Activated CD4-positive, alpha-beta T cell treated with anti-CD3 and anti-CD28 coated beads for 48 hours (primary cell): ENCODE measurements at regions not wholly inside any gene's neighbourhood (a gene's known extent, or its start where the extent isn't known, plus 50 kb on each side); places are given as distances from the start of the nearest gene placed in this dataset.
"Not testable (repeated sequence)": the region's sequence is repeated elsewhere in the genome, so short reads cannot be mapped to it uniquely, and the experiment has no call there.

ENCODE experiments used
- DNase-seq: peaks from one replicate; pipeline ENCODE4 v3.0.0-alpha.2; 2020

GRCh38 chr7:80082213-80082612 lies 52.4 kb upstream of the GNAI1 start:
- DNase-seq = no peak

GRCh38 chr7:80078886-80079285 lies 55.7 kb upstream of the GNAI1 start:
- no peak for DNase-seq

GRCh38 chr7:80078159-80078731 lies 56.4 kb upstream of the GNAI1 start:
- peak; percentile 38 for DNase-seq

GRCh38 chr7:80070391-80070790 lies 64.2 kb upstream of the GNAI1 start:
- DNase-seq = no peak

- no peak for DNase-seq
These were observed 68.0 kb upstream of the GNAI1 start for GRCh38 chr7:80066639-80067038.

- DNase-seq = no peak
These were observed 70.8 kb upstream of the GNAI1 start for GRCh38 chr7:80063834-80064233.

GRCh38 chr7:80060218-80060806 lies 74.3 kb upstream of the GNAI1 start:
- no peak for DNase-seq

GRCh38 chr7:80057488-80057887 lies 77.1 kb upstream of the GNAI1 start:
- DNase-seq = no peak

GRCh38 chr7:80054356-80054755 lies 80.3 kb upstream of the GNAI1 start:
- DNase-seq = no peak

GRCh38 chr7:80053124-80053523 lies 81.5 kb upstream of the GNAI1 start:
- no peak for DNase-seq

- DNase-seq = no peak
These were observed 86.7 kb upstream of the GNAI1 start for GRCh38 chr7:80047856-80048459.

GRCh38 chr7:80047032-80047431 lies 87.6 kb upstream of the GNAI1 start:
- DNase-seq = no peak

- no peak for DNase-seq
These were observed 89.8 kb upstream of the GNAI1 start for GRCh38 chr7:80044796-80045195.

GRCh38 chr7:80040752-80041151 lies 93.9 kb upstream of the GNAI1 start:
- DNase-seq = no peak

- no peak for DNase-seq
These were observed 94.3 kb upstream of the GNAI1 start for GRCh38 chr7:80040335-80040734.

GRCh38 chr7:80039251-80039884 lies 95.3 kb upstream of the GNAI1 start:
- DNase-seq = no peak

GRCh38 chr7:80037689-80038088 lies 96.9 kb upstream of the GNAI1 start:
- no peak for DNase-seq

- DNase-seq = no peak
These were observed 98.5 kb upstream of the GNAI1 start for GRCh38 chr7:80036107-80036506.

GRCh38 chr7:80028717-80029116 lies 105.9 kb upstream of the GNAI1 start:
- DNase-seq = no peak

GRCh38 chr7:80027611-80028173 lies 106.9 kb upstream of the GNAI1 start:
- DNase-seq = no peak

- DNase-seq = no peak
These were observed 107.9 kb upstream of the GNAI1 start for GRCh38 chr7:80026766-80027165.

- not testable (repeated sequence) for DNase-seq
These were observed 114.4 kb upstream of the GNAI1 start for GRCh38 chr7:80020277-80020676.

GRCh38 chr7:80019809-80020207 lies 114.8 kb upstream of the GNAI1 start:
- DNase-seq = not testable (repeated sequence)
